Neural progenitor cell (in vitro differentiated cells): ENCODE measurements at regions not wholly inside any gene's neighbourhood (a gene's known extent, or its start where the extent isn't known, plus 50 kb on each side); places are given as distances from the start of the nearest gene placed in this dataset.

ENCODE experiments used
- CTCF ChIP-seq: fragments of 200-600 bp; sonication (generic); IDR thresholded peaks from 2 replicates; pipeline ENCODE4 v1.5.1; 2017; ENCODE audit warnings: antibody characterized with exemption, mild to moderate bottlenecking
- EZH2 ChIP-seq: fragments of 200-600 bp; sonication (generic); IDR thresholded peaks from 2 replicates; pipeline ENCODE4 v1.6.1; 2017; ENCODE audit warnings: antibody characterized with exemption, mild to moderate bottlenecking, moderate library complexity
- EZH2phosphoT487 ChIP-seq: fragments of 200-600 bp; sonication (generic); IDR thresholded peaks from 2 replicates; pipeline ENCODE4 v1.6.1; 2017; ENCODE audit warnings: antibody characterized with exemption

- TF ChIP-seq CTCF (no peak), EZH2 (no peak), EZH2phosphoT487 (no peak)
Observed at GRCh38 chr13:106291006-106291405, 244.5 kb downstream of the EFNB2 start.
